Liver (tissue), 8 donors: ENCODE measurements at regions not wholly inside any gene's neighbourhood (a gene's known extent, or its start where the extent isn't known, plus 50 kb on each side); places are given as distances from the start of the nearest gene placed in this dataset.

Experiments used
- DNase-seq: peaks from one replicate; pipeline ENCODE4 v3.0.0-alpha.2; 2017; ENCODE audit warnings: low spot score
- H3K27ac ChIP-seq, 2 donors: one replicate each; pipeline ENCODE4 v1.7.0; 2013; ENCODE audit warnings: inconsistent platforms in 2 of 2, low read length in 2 of 2, control low read depth in 1 of 2, low read depth in 1 of 2, mild to moderate bottlenecking in 1 of 2
- H3K27me3 ChIP-seq, 4 donors: one replicate each; pipeline versions ENCODE4 v1.6.1 to v1.7.0; 2013; ENCODE audit warnings: low read length in 3 of 4, inconsistent platforms in 1 of 4, mild to moderate bottlenecking in 1 of 4, moderate library complexity in 1 of 4; ENCODE audit not compliant: control insufficient read depth in 4 of 4, insufficient read depth in 4 of 4
- H3K36me3 ChIP-seq, 4 donors: one replicate each; pipeline versions ENCODE4 v1.6.1 to v1.7.0; 2013; ENCODE audit warnings: low read length in 3 of 4, mild to moderate bottlenecking in 3 of 4, low read depth in 1 of 4, moderate library complexity in 1 of 4; ENCODE audit not compliant: control insufficient read depth in 4 of 4, insufficient read depth in 3 of 4
- H3K4me1 ChIP-seq, 4 donors: one replicate each; pipeline versions ENCODE4 v1.6.1 to v1.7.0; 2013; ENCODE audit warnings: low read length in 3 of 4, mild to moderate bottlenecking in 3 of 4, moderate library complexity in 1 of 4; ENCODE audit not compliant: control insufficient read depth in 4 of 4, insufficient read depth in 4 of 4
- H3K4me3 ChIP-seq, 3 donors: one replicate each; pipeline versions ENCODE4 v1.6.1 to v1.7.0; 2013; ENCODE audit warnings: low read length in 3 of 3, control low read depth in 1 of 3, low read depth in 1 of 3, mild to moderate bottlenecking in 1 of 3
- H3K9ac ChIP-seq, 2 donors: one replicate each; pipeline ENCODE4 v1.7.0; 2013; ENCODE audit warnings: low read length in 2 of 2, mild to moderate bottlenecking in 2 of 2, moderate library complexity in 2 of 2, control low read depth in 1 of 2, low read depth in 1 of 2
- H3K9me3 ChIP-seq, 4 donors: one replicate each; pipeline versions ENCODE4 v1.6.1 to v1.7.0; 2013; ENCODE audit warnings: low read length in 3 of 4; ENCODE audit not compliant: control insufficient read depth in 4 of 4
- ATF3 ChIP-seq: IDR thresholded peaks from 2 replicates; pipeline ENCODE4 v1.6.1; 2016; ENCODE audit warnings: antibody characterized with exemption
- EGR1 ChIP-seq, 2 donors: IDR thresholded peaks; 2 replicates each; pipeline ENCODE4 v1.6.1; 2016 to 2018; ENCODE audit warnings: antibody characterized with exemption in 2 of 2, low read depth in 2 of 2
- FOXA1 ChIP-seq: IDR thresholded peaks from 2 replicates; pipeline ENCODE4 v1.6.1; 2016; ENCODE audit warnings: antibody characterized with exemption
- FOXA2 ChIP-seq: IDR thresholded peaks from 2 replicates; pipeline ENCODE4 v1.6.1; 2016; ENCODE audit warnings: antibody characterized with exemption
- GABPA ChIP-seq, 2 donors: IDR thresholded peaks in 1 of 2; conservative IDR thresholded peaks in 1 of 2; 2 replicates each; pipeline ENCODE4 v1.6.1; 2016; ENCODE audit warnings: antibody characterized with exemption in 2 of 2, mild to moderate bottlenecking in 1 of 2, moderate library complexity in 1 of 2
- HNF4A ChIP-seq, 2 donors: conservative IDR thresholded peaks; 2 replicates each; pipeline ENCODE4 v1.6.1; 2016; ENCODE audit warnings: antibody characterized with exemption in 2 of 2, mild to moderate bottlenecking in 2 of 2
- HNF4G ChIP-seq: IDR thresholded peaks from 2 replicates; pipeline ENCODE4 v1.6.1; 2016; ENCODE audit warnings: antibody characterized with exemption
- JUND ChIP-seq, 2 donors: IDR thresholded peaks; 2 replicates each; pipeline ENCODE4 v1.6.1; 2016; ENCODE audit warnings: antibody characterized with exemption in 2 of 2
- NR2F2 ChIP-seq: IDR thresholded peaks from 2 replicates; pipeline ENCODE4 v1.6.1; 2016; ENCODE audit warnings: antibody characterized with exemption
- RAD21 ChIP-seq, 2 donors: IDR thresholded peaks; 2 replicates each; pipeline ENCODE4 v1.6.1; 2016; ENCODE audit warnings: antibody characterized with exemption in 2 of 2, mild to moderate bottlenecking in 2 of 2
- RXRA ChIP-seq, 2 donors: IDR thresholded peaks; 2 replicates each; pipeline ENCODE4 v1.6.1; 2017 to 2018; ENCODE audit warnings: antibody characterized with exemption in 2 of 2, mild to moderate bottlenecking in 1 of 2
- SP1 ChIP-seq: IDR thresholded peaks from 2 replicates; pipeline ENCODE4 v1.6.1; 2018; ENCODE audit warnings: antibody characterized with exemption, mild to moderate bottlenecking
- TAF1 ChIP-seq: conservative IDR thresholded peaks from 2 replicates; pipeline ENCODE4 v1.6.1; 2016; ENCODE audit warnings: antibody characterized with exemption, mild to moderate bottlenecking
- YY1 ChIP-seq: IDR thresholded peaks from 2 replicates; pipeline ENCODE4 v1.6.1; 2016; ENCODE audit warnings: antibody characterized with exemption, mild to moderate bottlenecking
- ZBTB33 ChIP-seq: IDR thresholded peaks from 2 replicates; pipeline ENCODE4 v1.6.1; 2016; ENCODE audit warnings: antibody characterized with exemption
- WGBS: extraction: QIAGEN DNeasy Blood & Tissue Kit; methylation state at CpG from one replicate; pipeline ENCODE4 v1.1.7; 2013; 5-methylcytosine and 5-hydroxymethylcytosine counted together
- TF ChIP-seq, protein P1 (sequence below): IDR thresholded peaks from 2 replicates; pipeline ENCODE4 v1.6.1; 2016; ENCODE audit warnings: antibody characterized with exemption, mild to moderate bottlenecking
- TF ChIP-seq, protein P2 (sequence below): IDR thresholded peaks from 2 replicates; pipeline ENCODE4 v1.6.1; 2016; ENCODE audit warnings: antibody characterized with exemption
- TF ChIP-seq, protein P3 (sequence below): fragments of 150-350 bp; IDR thresholded peaks from 2 replicates; pipeline ENCODE4 v1.5.1; 2017; ENCODE audit warnings: improper control_type of control experiment, low read depth, low read length; ENCODE audit not compliant: missing input control
- donor health status: healthy.
- donor health status: healthy.
- donor health status: healthy.
- donor health status: healthy.
- donor health status: healthy.

- Histone ChIP-seq H3K4me1 (no peaks in the 10 kb centered on the region), H3K27ac (no peak overlapping the region), H3K4me3 (no peak overlapping the region), H3K27me3 (peaks cover 0 to 6% (median 2%) of the 10 kb centered on the region in 4 donors), H3K36me3 (no peaks in the 10 kb centered on the region), H3K9ac (no peak overlapping the region), H3K9me3 (no peaks in the 10 kb centered on the region)
- no peak for DNase-seq
- 90% methylated on average over 4 of the region's 4 CpGs for WGBS
- TF ChIP-seq FOXA1: no peak
- TF ChIP-seq, protein P1, sequence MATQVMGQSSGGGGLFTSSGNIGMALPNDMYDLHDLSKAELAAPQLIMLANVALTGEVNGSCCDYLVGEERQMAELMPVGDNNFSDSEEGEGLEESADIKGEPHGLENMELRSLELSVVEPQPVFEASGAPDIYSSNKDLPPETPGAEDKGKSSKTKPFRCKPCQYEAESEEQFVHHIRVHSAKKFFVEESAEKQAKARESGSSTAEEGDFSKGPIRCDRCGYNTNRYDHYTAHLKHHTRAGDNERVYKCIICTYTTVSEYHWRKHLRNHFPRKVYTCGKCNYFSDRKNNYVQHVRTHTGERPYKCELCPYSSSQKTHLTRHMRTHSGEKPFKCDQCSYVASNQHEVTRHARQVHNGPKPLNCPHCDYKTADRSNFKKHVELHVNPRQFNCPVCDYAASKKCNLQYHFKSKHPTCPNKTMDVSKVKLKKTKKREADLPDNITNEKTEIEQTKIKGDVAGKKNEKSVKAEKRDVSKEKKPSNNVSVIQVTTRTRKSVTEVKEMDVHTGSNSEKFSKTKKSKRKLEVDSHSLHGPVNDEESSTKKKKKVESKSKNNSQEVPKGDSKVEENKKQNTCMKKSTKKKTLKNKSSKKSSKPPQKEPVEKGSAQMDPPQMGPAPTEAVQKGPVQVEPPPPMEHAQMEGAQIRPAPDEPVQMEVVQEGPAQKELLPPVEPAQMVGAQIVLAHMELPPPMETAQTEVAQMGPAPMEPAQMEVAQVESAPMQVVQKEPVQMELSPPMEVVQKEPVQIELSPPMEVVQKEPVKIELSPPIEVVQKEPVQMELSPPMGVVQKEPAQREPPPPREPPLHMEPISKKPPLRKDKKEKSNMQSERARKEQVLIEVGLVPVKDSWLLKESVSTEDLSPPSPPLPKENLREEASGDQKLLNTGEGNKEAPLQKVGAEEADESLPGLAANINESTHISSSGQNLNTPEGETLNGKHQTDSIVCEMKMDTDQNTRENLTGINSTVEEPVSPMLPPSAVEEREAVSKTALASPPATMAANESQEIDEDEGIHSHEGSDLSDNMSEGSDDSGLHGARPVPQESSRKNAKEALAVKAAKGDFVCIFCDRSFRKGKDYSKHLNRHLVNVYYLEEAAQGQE: no peak
- no peak for TF ChIP-seq TAF1
- TF ChIP-seq EGR1 (IDR thresholded peaks at IDR 0.05; ENCODE audit: low read depth in 2 of 2): no peak
- no peak for TF ChIP-seq ZBTB33
- no peak for TF ChIP-seq HNF4A (conservative IDR thresholded peaks at IDR 0.05)
- TF ChIP-seq, protein P2, sequence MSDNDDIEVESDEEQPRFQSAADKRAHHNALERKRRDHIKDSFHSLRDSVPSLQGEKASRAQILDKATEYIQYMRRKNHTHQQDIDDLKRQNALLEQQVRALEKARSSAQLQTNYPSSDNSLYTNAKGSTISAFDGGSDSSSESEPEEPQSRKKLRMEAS: no peak
- TF ChIP-seq RXRA (IDR thresholded peaks at IDR 0.05): no peak
- no peak for TF ChIP-seq FOXA2
- no peak for TF ChIP-seq SP1
- no peak for TF ChIP-seq GABPA (IDR thresholded peaks at IDR 0.05 in 1 of 2, conservative IDR thresholded peaks at IDR 0.05 in 1 of 2)
- TF ChIP-seq, protein P3, sequence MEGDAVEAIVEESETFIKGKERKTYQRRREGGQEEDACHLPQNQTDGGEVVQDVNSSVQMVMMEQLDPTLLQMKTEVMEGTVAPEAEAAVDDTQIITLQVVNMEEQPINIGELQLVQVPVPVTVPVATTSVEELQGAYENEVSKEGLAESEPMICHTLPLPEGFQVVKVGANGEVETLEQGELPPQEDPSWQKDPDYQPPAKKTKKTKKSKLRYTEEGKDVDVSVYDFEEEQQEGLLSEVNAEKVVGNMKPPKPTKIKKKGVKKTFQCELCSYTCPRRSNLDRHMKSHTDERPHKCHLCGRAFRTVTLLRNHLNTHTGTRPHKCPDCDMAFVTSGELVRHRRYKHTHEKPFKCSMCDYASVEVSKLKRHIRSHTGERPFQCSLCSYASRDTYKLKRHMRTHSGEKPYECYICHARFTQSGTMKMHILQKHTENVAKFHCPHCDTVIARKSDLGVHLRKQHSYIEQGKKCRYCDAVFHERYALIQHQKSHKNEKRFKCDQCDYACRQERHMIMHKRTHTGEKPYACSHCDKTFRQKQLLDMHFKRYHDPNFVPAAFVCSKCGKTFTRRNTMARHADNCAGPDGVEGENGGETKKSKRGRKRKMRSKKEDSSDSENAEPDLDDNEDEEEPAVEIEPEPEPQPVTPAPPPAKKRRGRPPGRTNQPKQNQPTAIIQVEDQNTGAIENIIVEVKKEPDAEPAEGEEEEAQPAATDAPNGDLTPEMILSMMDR: no peak
- no peak for TF ChIP-seq HNF4G
- no peak for TF ChIP-seq NR2F2
- no peak for TF ChIP-seq YY1
Measured at GRCh38 chr15:81569286-81570080, 195.5 kb upstream of the TMC3 start.

- 85% methylated on average over 4 of the region's 4 CpGs for WGBS
- Histone ChIP-seq H3K36me3 (no peaks in the 10 kb centered on the region), H3K9ac (no peak overlapping the region), H3K9me3 (no peaks in the 10 kb centered on the region), H3K4me3 (no peak overlapping the region), H3K27ac (no peak overlapping the region), H3K4me1 (no peaks in the 10 kb centered on the region), H3K27me3 (peaks cover 0 to 6% (median 2%) of the 10 kb centered on the region in 4 donors)
- TF ChIP-seq GABPA (IDR thresholded peaks at IDR 0.05 in 1 of 2, conservative IDR thresholded peaks at IDR 0.05 in 1 of 2) (no peak), YY1 (no peak), FOXA2 (no peak), NR2F2 (no peak), ATF3 (no peak), HNF4G (no peak), RAD21 (IDR thresholded peaks at IDR 0.05) (no peak), JUND (IDR thresholded peaks at IDR 0.05) (no peak)
- no peak for DNase-seq
Measured at GRCh38 chr15:81567924-81568323, 193.9 kb upstream of the TMC3 start.
